G401 (cell line): ENCODE measurements at regions not wholly inside any gene's neighbourhood (a gene's known extent, or its start where the extent isn't known, plus 50 kb on each side); places are given as distances from the start of the nearest gene placed in this dataset.
"Not testable (repeated sequence)": the region's sequence is repeated elsewhere in the genome, so short reads cannot be mapped to it uniquely, and the experiment has no call there.

Experiments
- DNase-seq: peaks from one replicate; pipeline ENCODE4 v3.0.0-alpha.2; 2015; ENCODE audit warnings: low spot score
- in situ Hi-C: cut with HindIII; loops from 2 replicates; pipeline ENCODE4 v1.10.0; 2016; ENCODE audit warnings: low sequenced_read_pairs, mixed read lengths

- no peak for DNase-seq
- in situ Hi-C loops: no loop called here
These were observed 102.1 kb upstream of the TMEM178A start for GRCh38 chr2:39563572-39563971.

GRCh38 chr2:39567507-39567906 is 98.2 kb upstream of the TMEM178A start:
- in situ Hi-C loops: no loop called here
- no peak for DNase-seq

GRCh38 chr2:39568116-39568515 is 97.6 kb upstream of the TMEM178A start:
- in situ Hi-C loops: no loop called here
- no peak for DNase-seq

- no peak for DNase-seq
These were observed 97.1 kb upstream of the TMEM178A start for GRCh38 chr2:39568561-39569006.

GRCh38 chr2:39570130-39570555 is 95.6 kb upstream of the TMEM178A start:
- no peak for DNase-seq
- in situ Hi-C loops: no loop called here

More at GRCh38 chr2:39568561-39569006, 97.1 kb upstream of the TMEM178A start:
- in situ Hi-C loops: no loop called here

GRCh38 chr2:39570614-39571013 is 95.1 kb upstream of the TMEM178A start:
- in situ Hi-C loops: no loop called here
- no peak for DNase-seq

GRCh38 chr2:39571111-39571731 is 94.5 kb upstream of the TMEM178A start:
- DNase-seq: peak; percentile 97
- in situ Hi-C loops: no loop called here

- in situ Hi-C loops: no loop called here
- no peak for DNase-seq
These were observed 92.4 kb upstream of the TMEM178A start for GRCh38 chr2:39573276-39573675.

- in situ Hi-C loops: no loop called here
- no peak for DNase-seq
These were observed 83.9 kb upstream of the TMEM178A start for GRCh38 chr2:39581866-39582265.

- DNase-seq: no peak
- in situ Hi-C loops: no loop called here
These were observed 82.5 kb upstream of the TMEM178A start for GRCh38 chr2:39583213-39583612.

GRCh38 chr2:39583781-39584180 is 81.9 kb upstream of the TMEM178A start:
- in situ Hi-C loops: no loop called here
- DNase-seq: no peak

GRCh38 chr2:39584283-39584965 is 81.3 kb upstream of the TMEM178A start:
- peak; percentile 42 for DNase-seq
- in situ Hi-C loops: no loop called here

- DNase-seq, in situ Hi-C loops: not testable (repeated sequence)
These were observed 80.2 kb upstream of the TMEM178A start for GRCh38 chr2:39585531-39585930.

- in situ Hi-C loops: no loop called here
- no peak for DNase-seq
These were observed 78.5 kb upstream of the TMEM178A start for GRCh38 chr2:39587168-39587567.

GRCh38 chr2:39587641-39588040 is 78.1 kb upstream of the TMEM178A start:
- no peak for DNase-seq
- in situ Hi-C loops: no loop called here

- in situ Hi-C loops: no loop called here
- peak; percentile 93 for DNase-seq
These were observed 72.0 kb upstream of the TMEM178A start for GRCh38 chr2:39593439-39594393.

GRCh38 chr2:39595116-39595515 is 70.6 kb upstream of the TMEM178A start:
- in situ Hi-C loops: no loop called here
- no peak for DNase-seq

- DNase-seq: no peak
- in situ Hi-C loops: no loop called here
These were observed 68.4 kb upstream of the TMEM178A start for GRCh38 chr2:39597314-39597713.

- in situ Hi-C loops: no loop called here
- no peak for DNase-seq
These were observed 63.1 kb upstream of the TMEM178A start for GRCh38 chr2:39602616-39603015.

GRCh38 chr2:39603436-39603835 is 62.3 kb upstream of the TMEM178A start:
- in situ Hi-C loops: no loop called here
- DNase-seq: no peak
